Fibroblast of peridontal ligament (primary cell): ENCODE measurements at regions not wholly inside any gene's neighbourhood (a gene's known extent, or its start where the extent isn't known, plus 50 kb on each side); places are given as distances from the start of the nearest gene placed in this dataset.

Source experiments
- DNase-seq: peaks from one replicate; pipeline ENCODE4 v3.0.0-alpha.2; 2010; ENCODE audit errors: extremely low read depth

DNA sequence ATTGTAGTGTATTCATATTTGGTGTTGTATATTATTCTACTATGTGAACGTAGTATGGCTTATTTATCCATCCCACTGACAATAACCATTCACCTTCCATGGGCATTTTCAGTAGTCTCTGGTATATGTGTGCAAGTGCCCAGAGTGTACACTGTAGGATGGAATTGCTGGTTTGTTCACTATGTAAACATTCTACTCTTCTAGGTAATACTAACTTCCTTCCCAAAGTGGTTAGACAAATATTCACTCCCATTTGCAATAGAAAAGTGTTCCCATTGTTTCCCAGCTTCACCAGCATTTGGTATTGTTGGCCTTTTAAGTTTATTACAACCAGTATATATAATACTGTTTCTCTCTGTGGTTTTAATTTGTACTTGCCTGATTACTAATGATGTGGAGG is 153.7 kb downstream of the C7orf25 start:
- DNase-seq = no peak

DNA sequence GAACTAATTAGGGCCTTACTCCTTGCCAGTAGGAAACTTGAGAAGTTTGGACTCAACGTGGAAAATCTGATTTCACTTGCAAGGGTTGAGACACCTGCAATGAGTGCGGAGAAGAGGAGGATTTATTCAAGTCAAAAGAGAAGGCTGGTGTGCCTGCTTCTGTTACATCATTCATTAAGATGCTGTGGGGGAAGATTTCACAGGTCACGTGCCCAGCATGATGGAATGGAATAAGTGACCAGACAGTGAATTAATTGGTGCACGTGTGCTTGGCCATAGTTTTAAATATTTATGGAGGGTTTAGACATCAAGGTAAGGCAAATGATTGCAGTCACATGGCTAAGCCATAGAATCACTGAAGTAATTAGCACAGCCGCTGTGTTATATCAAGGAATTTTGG is 155.0 kb downstream of the C7orf25 start:
- no peak for DNase-seq

DNA sequence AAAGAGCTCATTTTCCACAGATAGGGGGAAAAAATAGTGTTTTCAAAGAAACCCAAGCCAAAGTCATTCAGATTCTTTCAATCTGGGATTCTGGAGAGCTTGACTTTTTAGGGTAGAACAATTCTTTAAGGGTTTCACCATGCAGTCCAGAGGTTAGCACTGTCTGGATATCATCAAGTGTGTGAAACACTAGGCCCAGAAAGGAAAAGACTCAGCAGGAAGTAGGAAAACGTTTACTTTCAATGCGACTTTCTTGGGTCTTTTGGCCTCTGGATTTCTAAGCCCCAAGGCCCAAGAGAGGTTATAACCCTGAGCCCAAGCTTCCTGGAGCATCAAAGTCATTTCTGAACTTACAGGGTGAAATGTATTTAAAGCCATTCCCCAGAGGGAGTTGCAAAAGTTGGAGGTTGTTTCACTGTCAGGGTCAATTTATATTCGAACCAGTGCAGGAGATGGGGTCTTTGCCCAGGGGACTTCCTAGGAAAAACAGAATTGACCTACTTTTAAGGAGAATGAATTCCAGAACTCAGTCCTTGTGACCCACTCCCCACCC is 158.0 kb downstream of the C7orf25 start:
- no peak for DNase-seq

DNA sequence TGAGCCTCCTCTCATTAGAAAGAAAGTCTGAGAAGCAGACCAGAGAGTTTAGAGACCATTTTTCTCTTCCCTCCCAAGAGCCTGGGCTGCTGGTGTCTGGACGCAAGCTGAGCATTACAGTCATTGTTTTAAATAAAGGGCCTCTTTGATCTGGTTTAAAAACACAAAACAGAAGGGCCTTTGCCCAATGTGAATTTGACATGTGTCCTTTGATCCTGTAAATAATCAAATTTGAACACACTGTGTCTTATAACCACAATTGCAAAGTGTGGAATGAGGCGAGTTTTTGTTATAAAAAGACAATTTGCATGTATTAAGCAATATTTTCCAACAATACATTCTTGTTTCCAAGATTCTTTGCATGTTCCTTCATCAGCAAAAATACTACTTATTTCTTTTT is 158.5 kb downstream of the C7orf25 start:
- no peak for DNase-seq

DNA sequence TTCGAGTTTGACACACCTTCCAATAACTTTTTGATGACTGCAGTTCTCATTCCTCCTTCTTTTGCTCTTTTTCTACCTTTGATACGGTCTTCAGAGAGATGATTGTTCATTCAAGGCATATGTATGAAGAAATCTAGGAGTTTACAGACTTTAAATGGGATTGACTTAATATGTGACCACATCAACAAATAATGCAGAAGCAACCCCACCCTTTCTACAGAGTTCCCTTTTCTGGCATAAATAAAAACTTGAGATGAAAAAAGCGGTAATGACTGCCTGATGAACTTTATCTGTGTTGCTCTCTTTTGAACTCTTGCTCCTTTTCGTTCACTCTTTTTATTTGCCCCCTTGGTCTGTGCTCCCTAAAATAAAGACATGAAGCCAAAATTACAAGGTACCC is 161.7 kb downstream of the C7orf25 start:
- no peak for DNase-seq

DNA sequence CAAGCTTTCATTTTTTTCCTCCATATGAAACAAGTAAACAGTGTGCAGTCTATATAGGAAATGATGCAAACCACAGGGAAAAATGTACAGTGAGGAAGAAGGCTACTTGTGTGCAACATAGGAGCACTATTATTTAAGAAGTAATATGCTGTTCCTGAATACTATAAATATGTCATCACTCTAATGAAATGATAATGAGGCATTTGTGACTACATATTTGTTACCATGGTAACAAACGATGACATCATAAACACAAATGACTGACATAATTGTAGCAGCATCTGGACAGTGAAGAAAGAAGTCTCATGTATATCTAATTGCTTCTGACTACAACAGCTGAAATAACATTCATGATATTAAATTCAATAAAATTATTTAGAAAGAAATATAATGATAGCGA is 164.8 kb downstream of the C7orf25 start:
- DNase-seq = no peak

DNA sequence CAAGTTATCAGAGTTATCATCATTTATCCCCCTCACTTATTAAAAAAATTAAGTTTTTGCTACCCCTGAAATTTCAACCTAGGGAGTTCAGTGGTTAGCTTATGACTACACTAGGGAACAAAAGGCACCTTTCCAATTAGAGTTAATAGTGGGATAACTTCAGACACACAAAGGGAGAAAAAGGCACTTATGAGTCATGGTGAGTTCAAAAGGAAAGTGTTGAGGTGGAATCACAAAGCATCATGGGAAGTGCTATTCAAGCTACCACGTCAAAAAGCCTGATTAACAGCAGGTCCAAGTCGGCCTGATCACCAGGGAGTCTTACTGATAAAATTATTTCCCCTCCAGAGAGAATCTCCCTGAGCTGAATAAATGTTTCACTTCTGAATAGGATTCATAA is 165.7 kb downstream of the C7orf25 start:
- no peak for DNase-seq

DNA sequence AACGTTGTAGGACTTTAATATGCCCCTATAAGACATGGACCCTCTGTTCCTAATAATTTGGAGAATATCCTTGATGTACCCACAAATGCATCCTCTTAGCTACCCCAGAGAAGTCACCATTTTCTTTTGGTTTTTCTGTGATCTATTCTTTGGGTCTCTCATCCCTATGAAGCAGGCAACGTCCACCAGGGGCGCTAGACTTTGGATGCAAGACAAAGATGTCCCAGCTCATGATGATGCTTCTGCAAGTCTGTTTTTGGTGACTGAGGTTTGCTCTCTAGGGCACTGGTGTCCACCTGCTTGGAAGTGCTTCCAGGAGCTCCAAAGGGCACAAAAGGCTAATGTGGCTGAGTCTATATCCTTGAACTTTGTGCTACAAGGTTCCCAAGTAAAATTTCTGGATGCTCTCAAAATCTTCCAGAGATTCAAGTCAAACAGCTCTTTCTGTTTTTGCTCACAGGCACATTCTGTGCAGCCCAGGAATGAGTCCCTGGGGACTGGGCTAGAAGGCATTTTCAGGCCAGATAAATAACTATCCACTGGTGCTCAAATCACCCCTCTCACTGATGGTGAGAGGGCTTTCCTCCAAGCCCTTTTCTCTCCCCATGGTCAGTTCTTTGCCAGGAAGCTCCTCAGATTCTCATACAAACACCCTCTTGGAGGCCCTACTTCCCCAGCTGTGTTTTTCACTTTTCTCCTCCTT is 166.4 kb downstream of the C7orf25 start:
- DNase-seq = no peak

DNA sequence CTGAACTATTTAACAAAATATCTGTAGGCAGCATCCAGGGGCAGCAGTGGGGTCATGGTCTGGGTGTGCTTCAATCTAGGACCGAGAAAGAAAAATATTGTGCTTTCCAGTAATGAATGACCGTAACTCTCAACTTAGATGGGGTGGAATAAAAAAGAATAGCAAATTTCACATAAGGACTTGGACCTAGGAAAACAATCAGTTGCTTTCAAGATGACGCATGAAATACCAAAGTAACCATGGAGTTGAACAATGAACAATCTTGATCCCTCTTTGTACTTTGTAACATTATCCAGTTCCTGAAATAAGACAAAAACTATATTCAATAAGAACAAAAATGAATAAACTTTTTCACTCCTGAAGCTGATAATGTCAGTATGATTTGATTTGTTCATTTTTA is 167.1 kb downstream of the C7orf25 start:
- DNase-seq = no peak

DNA sequence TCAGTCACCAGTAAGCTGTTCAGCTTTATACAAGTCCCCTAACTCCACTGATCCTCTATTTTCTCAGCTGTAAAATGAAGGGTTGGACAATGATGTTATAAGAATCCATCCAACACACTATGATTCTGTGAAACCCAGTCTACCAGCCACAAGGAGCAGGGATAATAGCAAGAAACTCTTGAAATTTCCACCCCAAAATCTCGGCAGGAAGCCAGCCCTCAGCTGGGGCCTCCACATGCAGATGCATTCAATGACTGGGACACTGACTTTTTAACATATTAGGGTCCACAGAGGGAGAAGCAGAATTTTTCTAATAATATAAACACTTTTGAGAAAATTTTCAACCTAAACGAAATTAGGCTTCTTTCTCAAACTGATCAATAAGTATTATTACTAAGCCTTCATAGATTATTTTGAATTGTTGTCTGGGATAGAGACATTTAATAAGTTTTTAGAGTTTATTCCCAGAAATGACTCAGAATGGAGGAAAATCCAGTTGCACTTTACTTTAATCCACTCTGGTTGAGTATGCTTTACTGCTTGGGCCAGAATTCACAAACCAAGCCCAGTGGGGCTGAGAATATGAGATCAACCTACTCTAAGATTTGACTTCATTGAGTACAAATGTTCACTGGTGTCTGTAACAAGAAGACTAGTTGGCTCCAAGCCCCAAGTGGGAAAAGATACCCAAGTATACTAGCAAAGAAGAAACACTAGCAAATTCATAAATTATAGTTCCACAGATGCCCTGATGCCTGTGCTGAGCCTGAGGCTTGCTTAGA is 168.6 kb downstream of the C7orf25 start:
- DNase-seq = no peak

DNA sequence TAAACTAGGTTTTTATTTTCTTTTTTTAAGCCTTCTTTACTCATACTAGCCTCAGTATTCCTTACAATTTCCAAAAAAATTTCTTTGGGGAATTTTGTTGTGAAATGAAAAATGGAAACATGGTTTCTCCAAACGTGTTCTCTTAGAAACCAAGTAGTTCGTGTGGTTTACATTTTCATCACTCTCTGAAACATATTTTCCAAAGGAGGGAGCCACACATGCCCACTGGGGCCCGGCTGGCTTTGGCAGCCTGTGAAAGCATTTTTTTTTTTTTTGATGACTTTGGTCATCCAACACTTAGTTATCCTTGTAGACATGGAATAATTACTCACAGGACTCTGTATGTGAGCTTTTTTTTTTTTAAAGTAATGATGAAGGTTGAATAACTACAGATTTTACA is 169.6 kb downstream of the C7orf25 start:
- DNase-seq = no peak

DNA sequence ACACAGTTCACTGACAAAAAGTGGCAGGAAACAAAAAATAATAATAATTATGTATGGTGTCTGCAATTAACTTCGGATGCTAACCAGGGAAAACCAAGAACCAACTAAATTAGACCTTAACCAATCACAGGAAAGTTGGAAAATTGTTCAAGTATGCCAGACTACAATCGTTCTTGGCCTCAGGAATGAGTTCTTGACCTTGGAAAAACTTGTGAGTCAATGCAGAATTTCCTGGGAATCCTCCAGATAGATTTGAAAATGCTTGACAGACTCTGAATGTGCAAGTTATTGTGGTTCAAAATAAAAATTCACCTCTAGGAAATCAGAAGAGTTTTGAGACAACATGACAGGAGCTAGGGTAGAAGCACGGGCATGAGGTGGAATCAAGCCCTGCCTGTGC is 171.5 kb downstream of the C7orf25 start:
- peak; percentile 13 for DNase-seq

DNA sequence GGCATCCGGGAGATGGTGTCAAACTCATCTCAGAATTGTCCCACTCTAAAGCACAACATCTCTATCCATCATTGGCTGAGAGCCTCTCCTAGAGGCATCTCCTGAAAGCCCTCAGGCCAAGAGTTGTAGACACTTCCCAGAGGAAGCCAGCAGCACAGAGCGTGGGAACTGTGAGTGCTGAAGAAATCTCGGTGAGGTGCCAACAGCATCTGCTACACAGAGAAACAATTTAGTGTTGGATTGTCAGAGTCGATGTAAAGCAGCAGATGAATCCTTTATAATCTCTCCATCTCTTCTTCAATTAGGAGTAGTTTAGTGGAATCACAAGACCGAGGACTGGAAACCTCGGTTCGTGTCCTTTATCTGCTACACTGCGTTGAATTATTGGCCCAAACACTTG is 172.2 kb downstream of the C7orf25 start:
- no peak for DNase-seq

DNA sequence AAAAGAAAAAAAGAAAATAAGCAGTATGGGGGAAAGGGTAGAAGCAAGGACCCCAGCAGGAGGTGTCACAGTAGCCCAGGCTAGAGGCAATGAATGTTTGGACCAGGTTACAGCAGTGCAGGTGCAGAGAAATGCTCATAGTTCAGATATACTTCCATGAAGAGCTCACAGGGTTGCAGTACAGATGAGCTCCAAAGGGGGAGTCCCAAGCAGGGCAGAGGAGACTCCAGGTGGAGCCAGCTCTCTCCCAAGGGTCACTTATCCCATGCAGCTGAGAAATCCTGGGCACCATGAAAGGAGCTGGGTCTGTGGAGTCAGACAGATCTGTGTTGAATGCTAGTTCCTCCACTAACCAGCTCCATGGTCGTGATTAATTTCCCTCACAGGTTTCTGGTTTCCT is 174.9 kb downstream of the C7orf25 start:
- no peak for DNase-seq

DNA sequence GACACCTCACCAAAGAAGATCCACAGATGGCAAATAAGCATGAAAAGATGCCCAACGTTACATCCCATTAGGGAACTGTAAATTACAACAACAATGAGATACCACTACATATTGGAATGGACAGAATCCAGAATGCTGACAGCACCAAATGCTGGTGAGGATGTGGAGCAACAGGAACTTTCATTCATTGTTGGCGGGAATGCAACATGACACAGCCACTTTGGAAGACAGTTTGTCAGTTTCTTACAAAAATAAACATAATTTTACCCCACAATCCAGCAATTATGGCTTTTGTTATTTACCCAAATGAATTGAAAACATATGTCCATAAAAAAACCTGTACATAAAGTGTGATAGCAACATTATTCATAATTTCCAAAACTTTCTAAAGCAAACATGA is 176.8 kb downstream of the C7orf25 start:
- no peak for DNase-seq

DNA sequence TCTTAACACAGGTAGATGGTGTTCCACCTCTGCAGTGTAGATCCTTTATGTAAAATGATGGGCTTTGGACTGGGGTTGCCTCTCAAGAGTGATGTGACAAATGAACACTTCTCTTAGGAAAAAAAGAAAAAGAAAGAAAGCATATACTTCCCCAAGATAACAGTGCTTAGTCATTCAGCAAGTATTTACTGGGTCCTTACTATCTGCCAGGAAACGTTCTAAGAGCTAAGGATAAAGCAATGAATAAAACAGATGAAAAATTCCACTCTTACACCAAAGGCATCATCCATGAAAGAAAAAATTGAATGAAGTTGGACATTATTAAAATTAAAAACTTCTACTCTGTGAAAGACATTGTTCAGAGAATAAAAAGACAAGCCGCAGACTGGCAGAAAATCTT is 177.3 kb downstream of the C7orf25 start:
- no peak for DNase-seq

DNA sequence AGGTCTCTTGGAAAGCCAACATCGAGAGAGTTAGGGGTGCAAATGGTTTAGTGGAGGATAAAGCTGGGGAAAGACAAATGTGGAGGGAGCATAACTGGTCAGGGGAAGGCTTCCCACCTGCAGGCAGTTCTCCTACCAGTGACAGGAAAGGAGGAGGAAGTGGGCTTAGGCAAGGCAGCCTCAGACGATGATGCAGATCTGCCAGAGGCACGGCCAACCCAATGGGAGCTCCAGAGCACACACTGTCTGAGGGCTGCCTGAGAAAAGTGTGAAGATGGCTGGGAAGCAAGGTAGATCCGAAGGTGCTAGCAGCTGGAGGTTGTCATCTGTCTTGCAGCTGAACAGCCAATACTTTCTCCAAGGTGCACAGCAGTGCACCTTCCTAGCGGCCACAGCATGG is 178.8 kb downstream of the C7orf25 start:
- DNase-seq = no peak

DNA sequence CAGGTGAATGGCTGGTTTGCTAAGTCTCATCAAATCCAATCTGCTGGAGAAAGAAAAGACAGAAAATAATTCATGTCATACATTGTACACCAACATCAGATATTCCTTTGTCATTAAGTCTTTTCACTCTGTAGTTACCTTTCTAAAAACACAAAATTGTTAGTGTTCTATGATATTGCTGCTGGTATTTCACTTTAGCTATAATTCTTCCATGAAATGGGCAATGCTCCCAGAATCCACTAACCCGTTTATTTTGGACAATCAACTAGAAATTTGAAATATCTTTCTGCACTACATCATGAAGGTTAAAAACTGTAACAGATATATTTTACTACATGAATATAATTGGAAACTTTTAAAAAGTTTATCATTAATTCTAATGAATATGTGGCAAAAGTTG is 181.3 kb downstream of the C7orf25 start:
- peak; percentile 7 for DNase-seq

DNA sequence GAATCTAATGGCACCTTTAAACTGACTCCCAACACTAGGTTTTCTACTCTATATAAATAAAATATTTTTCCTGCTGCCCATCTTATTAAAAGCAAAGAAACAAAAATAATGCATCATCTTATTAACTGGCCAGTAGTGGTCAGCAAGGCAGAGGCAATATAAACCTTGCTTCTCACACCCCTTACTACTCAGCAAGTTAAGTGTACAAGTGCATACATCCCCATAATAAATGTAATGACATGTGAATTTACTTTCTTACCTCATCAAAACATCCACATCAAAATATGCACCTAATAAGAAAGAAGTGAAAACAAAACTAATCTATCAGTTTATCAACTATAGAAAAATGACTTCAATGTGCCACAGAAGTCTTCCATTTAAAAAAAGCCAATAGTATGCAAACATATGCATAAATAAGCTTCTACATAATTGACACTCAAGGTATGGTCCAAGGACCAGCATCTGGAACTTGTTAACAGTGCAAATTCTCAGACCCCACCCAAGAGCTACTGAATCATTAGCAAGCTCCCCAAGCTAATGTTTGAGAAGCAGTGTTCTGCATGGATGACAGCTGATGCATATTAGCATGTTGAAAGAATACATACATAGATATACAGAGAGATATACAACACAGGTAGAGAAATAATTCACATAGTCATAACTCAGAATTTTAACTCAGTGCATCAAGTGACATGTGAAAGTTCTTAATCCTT is 182.7 kb downstream of the C7orf25 start:
- no peak for DNase-seq

DNA sequence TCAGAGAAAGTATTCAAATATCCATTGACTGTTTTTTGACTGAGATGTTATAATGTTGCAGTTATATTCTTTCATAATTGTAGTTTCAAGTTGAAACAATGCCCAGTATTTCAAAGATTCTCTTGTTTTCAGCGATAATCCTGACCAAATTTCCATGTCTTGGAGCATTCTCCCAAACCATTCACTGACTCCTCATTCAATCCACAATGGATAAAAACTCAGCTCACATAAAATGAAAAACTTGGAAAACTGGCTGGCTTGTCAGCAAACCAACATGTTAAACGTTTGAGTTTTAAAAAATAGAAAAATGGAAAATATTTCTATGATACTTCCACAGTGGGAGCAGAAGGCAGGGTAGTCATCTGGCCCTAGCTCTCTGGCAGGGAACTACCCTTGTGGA is 184.4 kb downstream of the C7orf25 start:
- DNase-seq = no peak

DNA sequence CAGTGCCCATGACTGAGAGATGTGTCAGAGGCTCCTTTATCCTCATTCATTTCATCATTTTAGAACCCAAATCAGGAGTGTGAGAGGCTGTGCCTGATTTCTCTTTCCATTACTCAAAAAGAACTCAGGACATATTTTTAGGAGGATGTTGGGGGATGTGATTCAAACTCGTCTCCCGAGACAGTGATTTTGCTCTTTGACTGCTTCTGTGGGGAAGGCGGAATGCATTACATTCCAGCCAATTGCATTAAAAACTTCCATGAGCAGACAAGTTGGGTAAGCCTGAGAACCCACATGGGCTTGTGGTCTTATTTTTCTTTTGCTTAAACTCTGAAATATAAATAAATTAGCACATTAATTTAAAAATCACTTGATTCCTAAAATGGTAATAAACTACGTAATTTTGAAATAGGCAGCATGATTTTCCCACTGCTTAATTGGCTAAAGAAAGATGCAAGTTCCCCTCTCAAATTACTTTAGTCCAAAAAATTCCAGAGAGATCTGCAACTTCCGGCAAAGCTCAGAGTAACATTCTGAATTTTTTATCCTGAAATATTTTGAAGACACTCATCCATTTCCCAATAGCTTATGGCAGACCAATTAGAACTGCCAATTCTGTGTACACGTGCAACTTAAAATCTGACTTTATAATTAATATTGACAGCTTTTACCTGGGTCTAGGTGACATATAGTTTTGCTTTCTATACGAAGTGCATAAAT is 185.6 kb downstream of the C7orf25 start:
- DNase-seq = peak; percentile 76

DNA sequence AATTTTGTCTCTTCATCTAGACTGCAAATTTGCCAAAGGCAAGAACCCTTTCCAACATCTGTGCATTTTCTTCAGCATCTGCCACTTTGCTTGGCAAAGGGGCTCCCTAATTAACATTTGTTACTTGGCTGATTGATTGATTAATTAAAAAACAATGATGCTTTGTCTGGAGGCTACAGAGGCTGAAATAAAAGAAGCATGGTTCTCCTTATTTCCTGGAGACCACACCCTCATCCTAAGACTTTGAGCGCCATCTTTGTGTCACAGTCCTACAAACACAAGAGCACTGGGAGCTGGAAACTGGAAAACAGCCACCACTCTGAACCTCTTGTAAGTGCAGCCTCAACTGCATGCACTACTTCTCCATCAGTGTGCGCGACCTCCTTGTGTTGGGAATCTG is 189.2 kb downstream of the C7orf25 start:
- no peak for DNase-seq
